K562 (cell line): ENCODE measurements at regions not wholly inside any gene's neighbourhood (a gene's known extent, or its start where the extent isn't known, plus 50 kb on each side); places are given as distances from the start of the nearest gene placed in this dataset.

ENCODE experiments used
- POLR2A ChIP-seq: fragments of 450-650 bp; conservative IDR thresholded peaks from 2 replicates; pipeline ENCODE4 v1.6.1; 2016
- ZNF143 ChIP-seq: sonication (generic); formaldehyde crosslinking; IDR thresholded peaks from 2 replicates; pipeline ENCODE4 v1.9.0; 2022; ENCODE audit warnings: mild to moderate bottlenecking, missing genetic modification reagents
- TF ChIP-seq, protein P1 (sequence below), 3 experiments: IDR thresholded peaks in 2 of 3; conservative IDR thresholded peaks in 1 of 3; 2 replicates each; pipeline ENCODE4 v1.5.1; 2011 to 2012; ENCODE audit warnings: low read length in 3 of 3, mild to moderate bottlenecking in 3 of 3, control low read depth in 2 of 3, improper control_type of control experiment in 1 of 3, inconsistent platforms in 1 of 3, low read depth in 1 of 3, mixed read lengths in 1 of 3, moderate library complexity in 1 of 3; ENCODE audit not compliant: insufficient read depth in 2 of 3
- TF ChIP-seq, protein P2 (sequence below): sonication (generic); formaldehyde crosslinking; IDR thresholded peaks from 2 replicates; pipeline ENCODE4 v1.9.0; 2022; ENCODE audit warnings: mild to moderate bottlenecking, missing genetic modification reagents

DNA sequence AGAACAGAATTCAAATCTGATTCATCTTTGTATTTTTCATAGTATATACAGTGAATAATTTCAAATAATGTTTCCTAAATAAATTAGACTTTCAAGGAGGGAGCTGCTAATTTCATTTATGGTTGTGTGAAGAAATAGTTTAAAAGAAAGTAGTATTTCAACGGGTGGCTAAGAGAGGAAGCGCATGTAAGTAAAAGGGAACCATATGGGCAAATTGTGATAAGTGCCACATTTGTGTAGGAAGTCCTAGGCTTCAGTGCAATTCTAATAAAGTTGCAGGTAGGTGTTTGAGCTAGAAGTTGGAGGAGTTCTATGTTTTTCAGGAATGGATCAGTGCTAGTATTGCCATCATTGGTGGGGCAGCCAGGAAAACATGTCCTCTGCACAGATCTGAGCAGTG lies 178.8 kb upstream of the PRDM1 start:
- TF ChIP-seq, protein P1, sequence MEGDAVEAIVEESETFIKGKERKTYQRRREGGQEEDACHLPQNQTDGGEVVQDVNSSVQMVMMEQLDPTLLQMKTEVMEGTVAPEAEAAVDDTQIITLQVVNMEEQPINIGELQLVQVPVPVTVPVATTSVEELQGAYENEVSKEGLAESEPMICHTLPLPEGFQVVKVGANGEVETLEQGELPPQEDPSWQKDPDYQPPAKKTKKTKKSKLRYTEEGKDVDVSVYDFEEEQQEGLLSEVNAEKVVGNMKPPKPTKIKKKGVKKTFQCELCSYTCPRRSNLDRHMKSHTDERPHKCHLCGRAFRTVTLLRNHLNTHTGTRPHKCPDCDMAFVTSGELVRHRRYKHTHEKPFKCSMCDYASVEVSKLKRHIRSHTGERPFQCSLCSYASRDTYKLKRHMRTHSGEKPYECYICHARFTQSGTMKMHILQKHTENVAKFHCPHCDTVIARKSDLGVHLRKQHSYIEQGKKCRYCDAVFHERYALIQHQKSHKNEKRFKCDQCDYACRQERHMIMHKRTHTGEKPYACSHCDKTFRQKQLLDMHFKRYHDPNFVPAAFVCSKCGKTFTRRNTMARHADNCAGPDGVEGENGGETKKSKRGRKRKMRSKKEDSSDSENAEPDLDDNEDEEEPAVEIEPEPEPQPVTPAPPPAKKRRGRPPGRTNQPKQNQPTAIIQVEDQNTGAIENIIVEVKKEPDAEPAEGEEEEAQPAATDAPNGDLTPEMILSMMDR (IDR thresholded peaks at IDR 0.05 in 2 of 3, conservative IDR thresholded peaks at IDR 0.05 in 1 of 3; ENCODE audit: insufficient read depth in 2 of 3, low read depth in 1 of 3, low read length in 3 of 3): no peak
- TF ChIP-seq ZNF143 (CRISPR knock-in tag) (no peak), POLR2A (no peak)
- TF ChIP-seq, protein P2, sequence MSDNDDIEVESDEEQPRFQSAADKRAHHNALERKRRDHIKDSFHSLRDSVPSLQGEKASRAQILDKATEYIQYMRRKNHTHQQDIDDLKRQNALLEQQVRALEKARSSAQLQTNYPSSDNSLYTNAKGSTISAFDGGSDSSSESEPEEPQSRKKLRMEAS: no peak
